Suprapubic skin (tissue), 4 donors: ENCODE measurements at regions not wholly inside any gene's neighbourhood (a gene's known extent, or its start where the extent isn't known, plus 50 kb on each side); places are given as distances from the start of the nearest gene placed in this dataset.

Experiments
- EP300 ChIP-seq: sonication (generic); formaldehyde crosslinking; IDR thresholded peaks from one replicate; pipeline ENCODE4 v1.6.1; 2017; ENCODE audit warnings: antibody characterized with exemption
- POLR2A ChIP-seq, 2 donors: fragments of 450-650 bp; IDR thresholded peaks; one replicate each; pipeline ENCODE4 v1.6.1; 2017; ENCODE audit warnings: antibody characterized with exemption in 2 of 2, mild to moderate bottlenecking in 2 of 2, moderate library complexity in 2 of 2
- POLR2AphosphoS5 ChIP-seq, 3 donors: sonication (generic); formaldehyde crosslinking; IDR thresholded peaks; one replicate each; pipeline ENCODE4 v1.6.1; 2017; ENCODE audit warnings: antibody characterized with exemption in 3 of 3
- TF ChIP-seq, protein P1 (sequence below), 2 donors: fragments of 200-600 bp in 1 of 2; fragments of 450-650 bp in 1 of 2; sonication (generic) in 1 of 2; IDR thresholded peaks; one replicate each; pipeline ENCODE4 v1.5.1; 2016 to 2019; ENCODE audit warnings: antibody characterized with exemption in 2 of 2, mild to moderate bottlenecking in 1 of 2, moderate library complexity in 1 of 2

DNA sequence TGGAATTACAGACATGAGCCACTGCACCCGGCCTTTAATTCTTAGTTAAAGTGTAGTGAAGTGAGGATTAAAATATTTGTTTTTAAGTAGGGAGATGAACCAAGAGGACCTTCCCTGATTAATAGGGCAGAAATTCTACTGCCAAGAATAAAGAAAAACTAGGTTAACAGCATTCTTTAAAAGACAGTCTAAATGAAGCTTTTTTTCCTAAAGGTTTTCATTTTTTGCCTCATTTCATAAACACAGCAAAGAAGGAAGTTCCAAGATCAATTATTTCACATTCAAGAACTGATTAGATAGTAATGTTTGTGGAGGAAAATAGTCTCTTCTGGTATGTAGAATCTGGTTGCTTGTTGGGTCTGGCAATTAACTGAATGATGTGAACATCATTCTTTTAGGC is 112.1 kb upstream of the ARSJ start:
- TF ChIP-seq POLR2A (IDR thresholded peaks at IDR 0.05): no peak
- no peak for TF ChIP-seq POLR2AphosphoS5 (IDR thresholded peaks at IDR 0.05)
- TF ChIP-seq, protein P1, sequence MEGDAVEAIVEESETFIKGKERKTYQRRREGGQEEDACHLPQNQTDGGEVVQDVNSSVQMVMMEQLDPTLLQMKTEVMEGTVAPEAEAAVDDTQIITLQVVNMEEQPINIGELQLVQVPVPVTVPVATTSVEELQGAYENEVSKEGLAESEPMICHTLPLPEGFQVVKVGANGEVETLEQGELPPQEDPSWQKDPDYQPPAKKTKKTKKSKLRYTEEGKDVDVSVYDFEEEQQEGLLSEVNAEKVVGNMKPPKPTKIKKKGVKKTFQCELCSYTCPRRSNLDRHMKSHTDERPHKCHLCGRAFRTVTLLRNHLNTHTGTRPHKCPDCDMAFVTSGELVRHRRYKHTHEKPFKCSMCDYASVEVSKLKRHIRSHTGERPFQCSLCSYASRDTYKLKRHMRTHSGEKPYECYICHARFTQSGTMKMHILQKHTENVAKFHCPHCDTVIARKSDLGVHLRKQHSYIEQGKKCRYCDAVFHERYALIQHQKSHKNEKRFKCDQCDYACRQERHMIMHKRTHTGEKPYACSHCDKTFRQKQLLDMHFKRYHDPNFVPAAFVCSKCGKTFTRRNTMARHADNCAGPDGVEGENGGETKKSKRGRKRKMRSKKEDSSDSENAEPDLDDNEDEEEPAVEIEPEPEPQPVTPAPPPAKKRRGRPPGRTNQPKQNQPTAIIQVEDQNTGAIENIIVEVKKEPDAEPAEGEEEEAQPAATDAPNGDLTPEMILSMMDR (IDR thresholded peaks at IDR 0.05): no peak
- TF ChIP-seq EP300: no peak
